Central memory CD4-positive, alpha-beta T cell (primary cell): ENCODE measurements at regions not wholly inside any gene's neighbourhood (a gene's known extent, or its start where the extent isn't known, plus 50 kb on each side); places are given as distances from the start of the nearest gene placed in this dataset.

Experiments used
- DNase-seq: peaks from one replicate; pipeline ENCODE4 v3.0.0; 2022

GRCh38 chr15:35663956-35664355 is 118.0 kb upstream of the DPH6 start:
- no peak for DNase-seq

DNA sequence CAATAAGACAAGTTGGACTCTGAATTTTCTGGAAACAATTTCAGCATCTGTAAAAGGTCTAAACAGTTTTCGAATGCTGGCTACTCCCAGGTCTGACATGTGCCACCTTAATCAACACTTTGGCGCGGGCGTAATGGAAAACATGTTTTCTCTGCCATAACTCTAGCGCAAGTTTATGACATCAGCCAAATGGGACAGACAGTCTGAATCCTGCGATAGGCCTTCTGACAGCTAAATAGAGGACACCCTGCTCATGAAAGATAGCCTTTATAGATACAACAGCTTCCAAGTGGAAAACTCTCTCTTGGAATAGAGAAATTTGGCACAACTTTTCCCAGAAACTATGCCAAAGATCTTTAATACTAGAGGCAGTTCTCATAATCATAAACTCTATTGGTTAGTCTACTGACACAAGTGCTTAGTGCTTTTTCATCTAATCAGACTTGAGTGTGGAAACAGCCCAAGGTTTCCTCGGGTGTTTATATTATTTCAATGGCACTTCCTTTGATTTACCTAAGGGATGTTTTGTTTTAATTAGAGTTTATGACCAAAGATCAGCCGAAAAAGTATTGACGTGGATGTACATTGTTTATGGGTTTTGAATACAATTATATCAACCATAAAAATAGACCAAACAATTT is 120.1 kb upstream of the DPH6 start:
- no peak for DNase-seq

DNA sequence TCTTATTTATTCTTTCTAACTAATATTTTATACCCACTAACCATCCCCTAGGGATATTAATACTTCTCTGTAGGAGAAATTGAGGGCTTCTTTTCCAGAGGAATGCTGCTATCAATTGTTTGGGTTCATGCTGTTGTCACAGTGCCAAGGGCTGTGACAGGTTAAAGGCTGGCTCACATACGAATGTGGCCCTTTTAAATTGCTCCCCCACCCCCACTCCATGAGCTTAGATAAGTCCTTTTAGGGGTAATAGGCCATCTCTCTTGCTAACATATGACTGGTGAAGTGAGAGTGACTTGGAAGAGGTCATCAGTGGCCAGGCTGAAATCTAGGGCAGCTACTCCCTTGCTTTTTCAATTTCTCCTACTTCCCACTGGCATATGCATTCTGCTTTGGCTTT is 121.9 kb upstream of the DPH6 start:
- DNase-seq: no peak

DNA sequence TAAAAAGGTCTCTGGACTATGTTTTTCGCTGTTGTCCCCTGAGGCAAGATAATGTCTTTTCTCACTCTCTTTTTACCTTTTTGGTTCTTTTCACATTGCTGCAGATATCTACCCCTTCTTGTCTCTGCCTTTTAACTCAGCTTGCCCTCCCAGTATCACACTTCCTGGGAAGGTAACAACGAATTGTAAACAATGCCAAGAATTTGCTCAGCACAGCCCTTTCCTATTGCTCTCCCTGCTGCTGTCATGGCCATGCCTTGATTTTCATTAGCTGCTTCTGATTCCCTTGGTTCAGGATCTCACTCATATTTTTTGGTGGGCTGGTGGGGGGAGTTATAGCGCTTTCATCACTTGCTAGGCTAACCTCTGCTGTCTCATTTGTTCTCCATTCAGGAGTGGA is 123.1 kb upstream of the DPH6 start:
- DNase-seq: no peak

- no peak for DNase-seq
Measured at GRCh38 chr15:35669432-35670045, 123.6 kb upstream of the DPH6 start.

DNA sequence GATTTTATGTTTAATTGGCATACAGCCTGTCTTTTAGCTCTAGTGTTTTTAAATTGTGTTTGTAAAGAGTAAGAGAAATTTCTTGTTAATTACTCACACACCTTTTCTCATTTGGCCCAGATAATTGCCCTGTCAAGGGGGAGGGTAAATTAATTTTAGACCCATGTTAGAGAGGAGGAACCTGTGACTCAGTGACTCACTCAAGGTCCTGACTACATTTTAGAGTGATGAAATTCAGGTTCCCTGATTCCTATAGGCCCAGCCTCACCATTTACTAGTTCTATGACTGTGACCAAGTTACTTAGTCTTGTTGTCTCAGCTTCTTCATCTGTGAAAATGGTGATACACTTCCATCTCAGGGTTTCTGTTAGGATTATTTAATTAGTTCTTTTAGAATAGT is 125.2 kb upstream of the DPH6 start:
- no peak for DNase-seq

DNA sequence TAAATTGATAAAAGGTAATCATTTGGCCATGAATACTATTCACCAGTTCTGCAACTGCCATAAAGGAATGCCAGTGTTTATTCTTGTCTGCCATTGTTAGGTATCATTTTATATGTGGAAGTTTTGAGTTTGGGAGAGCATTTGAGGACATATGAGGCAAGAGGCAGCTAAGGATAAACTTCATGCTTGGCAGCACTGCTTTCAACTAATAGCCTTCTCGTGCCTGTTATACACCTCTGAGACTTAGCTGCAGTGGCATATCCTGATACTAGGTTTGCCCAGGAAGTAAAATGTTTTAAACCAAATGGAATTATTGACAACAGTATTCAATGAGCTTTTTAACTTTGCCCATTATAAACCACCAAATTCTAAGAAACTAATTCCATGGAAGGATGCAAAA is 126.0 kb upstream of the DPH6 start:
- no peak for DNase-seq

DNA sequence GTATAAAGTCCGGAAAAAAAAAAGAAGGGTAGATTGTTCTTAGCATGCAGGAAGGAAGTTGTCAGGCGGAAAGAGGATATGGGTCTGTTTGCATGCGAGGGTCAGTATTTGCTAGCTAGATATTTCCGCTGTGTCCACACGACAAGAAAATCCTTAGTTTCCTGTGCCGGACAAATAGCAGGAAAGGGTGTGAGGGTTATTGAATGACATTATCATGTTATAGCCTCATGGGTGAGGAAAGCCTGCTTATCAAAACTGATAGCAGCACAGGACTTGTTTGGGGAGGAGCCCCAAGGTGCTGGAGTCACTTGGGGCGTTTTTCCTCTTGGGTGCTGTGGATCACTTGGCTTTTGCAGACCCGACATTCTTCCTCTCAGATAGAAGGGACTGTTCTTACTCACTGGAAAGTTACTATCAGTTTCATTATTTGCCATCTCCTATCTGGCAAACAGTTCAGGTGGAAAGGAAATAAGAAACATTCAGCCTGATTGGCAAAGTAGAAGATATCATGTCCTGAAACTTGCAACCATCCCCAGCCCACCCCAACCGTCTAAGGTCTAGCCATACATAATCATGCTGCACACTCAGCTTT is 127.2 kb upstream of the DPH6 start:
- DNase-seq: no peak

DNA sequence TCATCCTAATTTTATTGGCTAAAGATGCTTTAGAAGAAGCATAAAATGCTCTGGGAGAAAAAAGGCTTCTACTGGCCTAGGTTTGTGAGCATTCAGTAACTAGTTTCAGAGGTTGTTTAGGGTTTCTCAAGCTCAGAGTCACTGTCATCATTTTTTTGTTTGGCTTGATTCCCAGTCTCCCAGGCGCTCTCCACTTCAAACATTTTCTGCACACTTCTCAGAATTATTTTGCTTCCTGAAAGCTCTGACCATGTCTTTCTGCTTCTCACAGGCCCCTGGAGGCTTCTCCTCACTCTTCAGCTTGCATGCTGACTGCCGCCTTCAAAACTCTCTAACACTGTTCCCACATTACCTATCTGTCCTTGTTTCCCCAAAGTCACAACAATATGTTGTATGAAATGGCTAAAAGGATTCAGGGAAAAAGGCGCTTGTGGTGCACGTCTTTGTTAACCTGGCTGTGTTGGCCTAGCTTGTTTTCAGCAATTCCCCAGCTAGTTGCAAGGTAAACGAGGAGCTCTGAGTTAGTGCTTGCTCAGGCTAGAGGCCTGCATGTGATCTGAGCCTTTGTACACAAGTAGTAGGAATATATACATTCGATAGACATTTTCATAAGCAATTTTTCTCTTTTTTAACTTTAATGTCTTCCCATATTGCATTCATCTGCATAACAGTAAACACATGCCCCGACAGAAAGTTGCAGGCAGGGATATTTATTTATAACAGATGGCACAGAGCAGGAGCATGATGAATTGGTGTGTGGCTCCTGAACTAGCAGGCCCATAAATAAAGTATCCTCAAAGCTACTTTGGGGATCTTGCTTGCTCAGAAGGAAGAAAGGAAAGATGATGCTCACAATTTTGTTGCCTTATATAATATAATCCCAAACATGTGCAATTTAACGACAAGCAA is 129.2 kb upstream of the DPH6 start:
- DNase-seq: no peak

DNA sequence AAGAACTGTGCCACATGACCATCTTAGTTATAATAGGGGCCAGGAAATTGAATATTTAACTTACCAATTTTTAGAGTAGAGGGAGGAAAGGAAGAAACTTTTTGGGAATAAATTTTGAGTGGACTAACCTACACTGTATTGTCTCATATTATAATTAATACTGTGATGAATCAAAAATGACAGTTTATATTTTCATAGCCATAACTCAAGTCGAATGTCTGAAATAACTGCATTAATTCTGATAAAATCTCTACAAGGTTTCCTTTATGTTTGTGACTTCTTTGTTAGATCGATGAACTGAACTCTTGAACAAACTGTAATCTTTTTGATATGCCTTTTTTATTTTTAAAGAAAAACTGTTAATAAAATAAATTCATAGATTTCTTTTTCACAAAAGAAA is 132.8 kb upstream of the DPH6 start:
- DNase-seq: no peak

- DNase-seq: no peak
Measured at GRCh38 chr15:35679186-35679585, 133.2 kb upstream of the DPH6 start.

DNA sequence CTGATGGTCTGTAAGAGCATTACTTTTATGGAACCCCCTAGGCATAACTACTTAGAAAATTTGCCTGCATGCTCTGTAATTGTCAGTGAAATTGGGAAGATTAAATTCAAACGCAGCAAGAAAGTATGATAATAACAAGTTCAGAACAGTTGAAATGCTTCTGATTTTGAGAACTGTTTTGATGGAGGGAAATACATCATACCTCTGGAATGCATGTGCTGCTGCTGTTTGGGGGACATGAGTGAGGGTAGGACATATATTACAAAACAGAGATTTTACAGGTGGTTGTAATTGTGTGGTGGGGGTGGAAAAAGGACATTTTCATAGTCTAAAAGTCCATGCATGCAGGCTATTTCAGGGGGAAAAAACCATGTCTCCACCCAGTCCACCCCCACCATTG is 135.0 kb upstream of the DPH6 start:
- DNase-seq: no peak

GRCh38 chr15:35686347-35686746 is 140.4 kb upstream of the DPH6 start:
- DNase-seq: no peak

GRCh38 chr15:35689266-35689665 is 143.3 kb upstream of the DPH6 start:
- DNase-seq: no peak

- DNase-seq: no peak
Measured at GRCh38 chr15:35690089-35690488, 144.1 kb upstream of the DPH6 start.

DNA sequence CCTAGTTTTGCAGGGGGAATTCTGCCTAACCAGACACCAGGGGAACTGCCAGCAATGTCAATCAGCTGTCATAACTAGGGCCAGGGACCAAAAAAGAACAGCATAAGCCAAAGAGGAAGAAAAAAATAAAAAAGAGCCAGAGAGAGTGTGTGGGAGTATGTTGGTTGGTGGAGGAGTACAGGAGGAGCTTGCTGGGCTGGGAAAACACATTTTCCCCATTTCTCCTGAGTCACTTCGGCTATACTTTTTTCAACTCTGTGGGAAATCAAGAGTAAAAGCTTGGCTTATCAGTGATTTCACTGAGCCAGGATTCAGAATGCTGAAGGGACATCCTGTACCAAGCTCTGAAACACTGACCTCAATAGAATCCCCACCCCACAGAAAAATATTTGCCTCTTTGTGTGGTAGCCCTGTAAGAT is 144.7 kb upstream of the DPH6 start:
- DNase-seq: no peak

- DNase-seq: no peak
Measured at GRCh38 chr15:35691173-35691761, 145.3 kb upstream of the DPH6 start.

GRCh38 chr15:35691891-35692867 is 146.2 kb upstream of the DPH6 start:
- no peak for DNase-seq

GRCh38 chr15:35693286-35693685 is 147.3 kb upstream of the DPH6 start:
- DNase-seq: no peak

DNA sequence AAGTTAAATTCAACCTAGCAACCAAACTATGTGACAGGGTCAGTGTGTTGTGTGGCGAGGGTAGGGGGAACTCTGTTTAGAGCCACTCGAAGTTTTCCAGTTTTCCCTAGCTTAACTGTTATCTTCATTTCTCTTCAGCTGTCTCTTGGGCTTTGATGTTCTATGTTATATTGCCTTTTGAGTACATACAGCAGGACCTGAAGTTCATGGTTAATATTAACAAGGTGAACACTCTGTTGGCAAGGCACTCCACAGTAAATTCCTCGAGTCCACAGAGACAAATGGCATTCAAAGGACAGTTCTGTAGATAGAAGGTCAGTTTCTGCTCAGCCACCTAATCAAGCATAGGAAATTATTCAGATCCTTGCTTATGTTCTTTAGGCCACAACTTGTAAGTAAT is 147.9 kb upstream of the DPH6 start:
- DNase-seq: no peak

GRCh38 chr15:35695003-35695402 is 149.0 kb upstream of the DPH6 start:
- no peak for DNase-seq

DNA sequence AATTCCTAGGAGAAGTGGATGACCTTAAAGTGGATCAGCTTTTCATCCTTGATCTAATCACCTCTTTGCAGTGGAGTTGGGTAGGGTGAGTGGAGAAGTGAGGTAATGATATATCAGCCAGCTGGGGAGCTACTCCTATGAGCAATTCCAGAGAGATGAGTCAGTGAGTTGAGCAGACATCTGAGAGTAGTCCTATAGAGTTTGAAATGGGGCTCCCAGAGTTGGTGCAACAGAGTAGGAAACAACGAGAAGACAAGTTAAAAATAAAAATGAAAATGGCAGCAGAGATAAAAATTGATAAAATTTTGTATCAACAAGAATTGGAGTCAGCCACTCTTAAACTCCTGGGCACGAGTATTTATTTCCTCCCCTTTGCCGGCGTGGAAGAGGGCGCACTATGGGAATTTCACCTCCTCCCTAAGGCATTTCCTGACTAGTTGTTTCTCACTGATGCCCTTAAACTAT is 150.8 kb upstream of the DPH6 start:
- no peak for DNase-seq
